Stomach smooth muscle (tissue), 2 donors: ENCODE measurements at regions not wholly inside any gene's neighbourhood (a gene's known extent, or its start where the extent isn't known, plus 50 kb on each side); places are given as distances from the start of the nearest gene placed in this dataset.

Source experiments
- H3K27ac ChIP-seq: one replicate; pipeline ENCODE4 v1.7.0; 2013; ENCODE audit warnings: mild to moderate bottlenecking, low read length, inconsistent platforms
- H3K27me3 ChIP-seq, 2 donors: one replicate each; pipeline ENCODE4 v1.7.0; 2013; ENCODE audit warnings: low read length in 2 of 2; ENCODE audit not compliant: insufficient read depth in 2 of 2, control insufficient read depth in 1 of 2
- H3K36me3 ChIP-seq, 2 donors: one replicate each; pipeline ENCODE4 v1.7.0; 2013; ENCODE audit warnings: low read length in 2 of 2; ENCODE audit not compliant: control insufficient read depth in 2 of 2, insufficient read depth in 2 of 2
- H3K4me1 ChIP-seq: one replicate; pipeline ENCODE4 v1.7.0; 2013; ENCODE audit warnings: low read length; ENCODE audit not compliant: control insufficient read depth, insufficient read depth
- H3K4me3 ChIP-seq, 2 donors: one replicate each; pipeline ENCODE4 v1.7.0; 2013; ENCODE audit warnings: low read length in 2 of 2
- H3K9ac ChIP-seq, 2 donors: one replicate each; pipeline ENCODE4 v1.7.0; 2013; ENCODE audit warnings: low read length in 2 of 2, mild to moderate bottlenecking in 1 of 2
- H3K9me3 ChIP-seq, 2 donors: one replicate each; pipeline ENCODE4 v1.7.0; 2013; ENCODE audit warnings: low read length in 2 of 2; ENCODE audit not compliant: control insufficient read depth in 2 of 2
- donor health status: healthy.
- donor health status: Pancreatic carcinoma.

DNA sequence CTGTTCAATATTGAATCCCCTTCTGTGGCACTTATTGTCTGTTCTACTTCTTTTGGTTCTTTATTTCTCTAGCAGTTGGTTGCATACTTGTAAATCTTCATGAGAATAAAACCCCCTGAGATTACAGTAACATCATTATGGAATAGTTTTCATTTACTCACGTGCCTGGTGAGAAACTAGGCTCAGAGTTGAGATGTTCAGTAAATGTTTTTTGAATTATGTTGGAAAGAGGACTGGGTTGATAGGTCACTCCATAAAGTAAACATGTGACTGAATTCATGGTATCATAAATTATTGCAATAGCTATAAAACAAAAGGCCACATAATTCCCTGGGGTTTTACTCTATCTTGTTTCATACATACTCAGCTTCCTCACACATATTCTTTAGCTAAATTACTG is 174.2 kb upstream of the C9orf72 start:
- Histone ChIP-seq H3K9ac (no peak overlapping the region), H3K27ac (no peak overlapping the region), H3K4me3 (no peak overlapping the region), H3K27me3 (no peaks in the 10 kb centered on the region), H3K9me3 (no peaks in the 10 kb centered on the region), H3K4me1 (no peaks in the 10 kb centered on the region), H3K36me3 (no peaks in the 10 kb centered on the region)

- Histone ChIP-seq H3K9ac (no peak overlapping the region), H3K4me3 (no peak overlapping the region), H3K4me1 (no peaks in the 10 kb centered on the region), H3K9me3 (no peaks in the 10 kb centered on the region), H3K27me3 (no peaks in the 10 kb centered on the region), H3K27ac (no peak overlapping the region), H3K36me3 (no peaks in the 10 kb centered on the region)
These were observed 176.6 kb upstream of the C9orf72 start for GRCh38 chr9:27749838-27750237.

- H3K36me3 ChIP-seq, result no peaks in the 10 kb centered on the region
- H3K27me3 ChIP-seq, result no peaks in the 10 kb centered on the region
- H3K4me1 ChIP-seq, result no peaks in the 10 kb centered on the region
- no peaks in the 10 kb centered on the region for H3K9me3 ChIP-seq
- no peak overlapping the region for H3K27ac ChIP-seq
- H3K4me3 ChIP-seq, result no peak overlapping the region
- no peak overlapping the region for H3K9ac ChIP-seq
These were observed 177.3 kb upstream of the C9orf72 start for GRCh38 chr9:27750566-27750965.

DNA sequence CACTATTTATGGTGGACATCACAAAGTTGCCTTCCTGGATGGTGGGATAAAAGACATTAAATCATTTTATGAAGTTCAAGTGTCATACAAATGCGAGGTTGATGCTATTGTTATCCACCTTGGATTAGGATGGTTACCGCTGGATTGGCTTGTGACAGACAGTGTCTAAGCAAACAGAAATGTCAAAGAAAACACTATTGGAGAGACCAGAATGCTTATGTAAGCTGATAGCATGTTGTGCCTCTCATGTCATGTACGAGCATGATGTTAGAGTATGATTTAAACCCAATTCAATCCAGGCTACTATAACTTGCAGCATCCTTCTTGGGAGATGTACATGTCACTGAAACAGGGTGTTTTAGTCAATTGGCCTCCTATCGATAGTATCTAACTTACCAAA is 178.8 kb upstream of the C9orf72 start:
- Histone ChIP-seq H3K4me3 (no peak overlapping the region), H3K4me1 (no peaks in the 10 kb centered on the region), H3K9me3 (no peaks in the 10 kb centered on the region), H3K9ac (no peak overlapping the region), H3K27me3 (no peaks in the 10 kb centered on the region), H3K27ac (no peak overlapping the region), H3K36me3 (no peaks in the 10 kb centered on the region)

DNA sequence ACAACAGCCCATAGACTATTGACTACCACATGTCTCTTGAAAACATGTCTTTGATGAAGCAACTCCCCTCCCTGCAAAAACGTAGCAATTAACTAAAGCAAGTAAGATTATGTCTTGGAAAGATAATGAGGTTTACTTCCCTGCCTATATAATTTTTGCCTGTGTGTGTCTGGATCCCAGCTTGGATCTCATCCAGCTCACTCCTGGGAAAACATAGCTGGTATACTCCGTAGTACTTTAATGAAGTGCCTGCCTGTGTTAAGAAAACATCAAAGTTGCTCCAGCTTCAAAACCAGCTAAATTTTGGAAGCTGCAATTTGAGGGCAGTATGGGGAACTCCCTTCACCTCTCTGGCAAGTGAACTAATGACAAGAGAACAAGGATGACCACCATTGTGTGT is 182.6 kb upstream of the C9orf72 start:
- Histone ChIP-seq H3K4me1 (no peaks in the 10 kb centered on the region), H3K9ac (no peak overlapping the region), H3K4me3 (no peak overlapping the region), H3K27me3 (no peaks in the 10 kb centered on the region), H3K36me3 (no peaks in the 10 kb centered on the region), H3K27ac (no peak overlapping the region), H3K9me3 (no peaks in the 10 kb centered on the region)

- H3K9me3 ChIP-seq, result no peaks in the 10 kb centered on the region
- H3K9ac ChIP-seq, result no peak overlapping the region
- no peaks in the 10 kb centered on the region for H3K36me3 ChIP-seq
- H3K4me1 ChIP-seq, result no peaks in the 10 kb centered on the region
- H3K27ac ChIP-seq, result no peak overlapping the region
- H3K27me3 ChIP-seq, result no peaks in the 10 kb centered on the region
- no peak overlapping the region for H3K4me3 ChIP-seq
These were observed 183.1 kb upstream of the C9orf72 start for GRCh38 chr9:27756418-27756817.

GRCh38 chr9:27763831-27764230 is 190.6 kb upstream of the C9orf72 start:
- Histone ChIP-seq H3K9ac (no peak overlapping the region), H3K27me3 (no peaks in the 10 kb centered on the region), H3K36me3 (no peaks in the 10 kb centered on the region), H3K4me3 (no peak overlapping the region), H3K9me3 (no peaks in the 10 kb centered on the region), H3K27ac (no peak overlapping the region), H3K4me1 (no peaks in the 10 kb centered on the region)

DNA sequence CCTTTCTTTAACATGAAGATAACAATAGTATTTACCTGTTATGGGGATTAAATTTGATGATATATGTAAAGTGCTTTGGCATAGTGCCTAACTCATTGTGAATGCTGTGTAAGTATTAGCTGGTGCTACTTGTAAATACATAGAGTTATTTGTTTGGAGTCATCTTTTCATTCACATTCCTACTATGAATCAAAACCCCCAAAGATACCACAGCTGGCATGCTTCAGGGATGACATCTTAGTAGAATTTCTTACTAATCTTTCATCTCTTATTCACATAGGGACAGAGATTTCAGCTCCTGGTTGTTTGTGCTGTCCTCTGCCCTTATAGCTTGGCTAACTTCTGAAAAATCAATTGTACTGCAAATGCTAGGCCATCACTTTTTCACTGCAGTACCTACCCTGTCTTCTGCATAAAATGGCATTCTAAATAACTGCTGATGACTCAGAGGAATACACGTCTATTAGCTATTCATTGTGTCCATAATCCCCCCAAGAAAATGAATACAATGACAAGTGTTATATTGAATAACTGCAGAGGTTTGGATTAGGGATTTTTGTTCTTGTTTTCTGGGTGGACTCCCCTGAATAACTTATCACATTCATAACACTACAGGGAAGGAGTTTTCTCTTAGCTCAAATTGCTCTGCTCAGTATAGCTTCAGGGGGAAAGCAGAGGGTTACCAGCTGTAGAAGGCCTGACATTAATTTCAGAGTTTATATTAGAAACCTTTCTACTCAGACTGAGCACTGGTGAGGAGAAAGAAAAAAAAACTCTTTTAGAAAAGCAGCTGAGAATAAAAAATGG is 192.2 kb upstream of the C9orf72 start:
- Histone ChIP-seq H3K27ac (no peak overlapping the region), H3K4me1 (no peaks in the 10 kb centered on the region), H3K9me3 (no peaks in the 10 kb centered on the region), H3K4me3 (no peak overlapping the region), H3K9ac (no peak overlapping the region), H3K27me3 (no peaks in the 10 kb centered on the region), H3K36me3 (no peaks in the 10 kb centered on the region)

GRCh38 chr9:27766073-27766835 is 193.0 kb upstream of the C9orf72 start:
- no peak overlapping the region for H3K9ac ChIP-seq
- H3K4me1 ChIP-seq, result no peaks in the 10 kb centered on the region
- no peaks in the 10 kb centered on the region for H3K36me3 ChIP-seq
- no peak overlapping the region for H3K27ac ChIP-seq
- no peaks in the 10 kb centered on the region for H3K27me3 ChIP-seq
- no peaks in the 10 kb centered on the region for H3K9me3 ChIP-seq
- no peak overlapping the region for H3K4me3 ChIP-seq

DNA sequence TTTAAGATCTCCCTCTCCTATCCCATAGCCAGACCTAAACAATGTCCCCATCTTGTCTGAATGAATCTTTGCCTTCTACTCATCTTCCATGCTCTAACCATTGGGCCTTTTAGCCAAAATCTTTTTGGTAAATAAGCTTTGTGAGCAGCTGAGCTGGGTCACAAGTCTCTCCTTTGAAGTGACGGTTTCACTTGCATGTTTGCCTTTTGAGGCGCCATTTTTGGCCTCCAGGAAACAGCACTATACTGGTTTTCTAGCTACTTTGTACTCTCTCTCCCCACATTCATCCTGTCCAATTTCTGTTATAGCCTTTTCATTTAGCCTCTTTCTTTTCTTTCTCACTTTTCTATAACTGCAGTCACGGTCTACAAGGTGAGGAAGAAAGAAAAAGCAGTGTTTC is 195.5 kb upstream of the C9orf72 start:
- no peaks in the 10 kb centered on the region for H3K36me3 ChIP-seq
- H3K27me3 ChIP-seq, result no peaks in the 10 kb centered on the region
- H3K4me3 ChIP-seq, result no peak overlapping the region
- no peaks in the 10 kb centered on the region for H3K9me3 ChIP-seq
- H3K9ac ChIP-seq, result no peak overlapping the region
- no peaks in the 10 kb centered on the region for H3K4me1 ChIP-seq
- no peak overlapping the region for H3K27ac ChIP-seq

DNA sequence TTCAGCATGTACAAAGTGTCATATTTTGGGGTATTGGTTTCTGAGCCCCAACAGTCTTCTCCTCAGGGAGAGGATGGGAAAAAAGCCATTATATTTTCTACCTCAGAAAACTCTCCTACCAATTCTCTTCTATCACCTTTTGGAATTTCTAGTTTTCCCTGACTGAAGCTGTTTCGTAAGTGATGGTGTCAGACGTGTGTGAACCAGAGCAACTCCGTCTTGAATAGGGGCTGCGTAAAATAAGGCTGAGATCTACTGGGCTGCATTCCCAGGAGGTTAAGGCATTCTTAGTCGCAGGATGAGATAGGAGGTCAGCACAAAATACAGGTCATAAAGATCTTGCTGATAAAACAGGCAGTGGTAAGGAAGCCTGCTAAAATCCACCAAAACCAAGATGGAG is 197.3 kb upstream of the C9orf72 start:
- Histone ChIP-seq H3K4me1 (no peaks in the 10 kb centered on the region), H3K27ac (no peak overlapping the region), H3K4me3 (no peak overlapping the region), H3K9ac (no peak overlapping the region), H3K9me3 (no peaks in the 10 kb centered on the region), H3K36me3 (no peaks in the 10 kb centered on the region), H3K27me3 (no peaks in the 10 kb centered on the region)
